ENCODE measurements at regions not wholly inside any gene's neighbourhood (a gene's known extent, or its start where the extent isn't known, plus 50 kb on each side); places are given as distances from the start of the nearest gene placed in this dataset.

GRCh38 chr21:28086861-28087581 is 905.7 kb downstream of the LTN1 start:
- H3K27me3 ChIP-seq (ENCODE audit: insufficient read depth in 3 of 3, low read length in 2 of 3), result no peaks in the 10 kb centered on the region
- no peak for TF ChIP-seq CTCF (IDR thresholded peaks at IDR 0.05)
- no peak overlapping the region for H3K4me3 ChIP-seq
- H3K27ac ChIP-seq, result no peak overlapping the region
- no peaks in the 10 kb centered on the region for H3K9me3 ChIP-seq
- intact Hi-C loops (cut with DNase I), result no loop called here
- DNase-seq (no peak), ATAC-seq (no peak)
- 95 to 97% (median 96%) methylated on average over 6 of the region's 6 CpGs for WGBS, 3 donors
- no peaks in the 10 kb centered on the region for H3K36me3 ChIP-seq (ENCODE audit: insufficient read depth in 1 of 2, low read depth in 1 of 2)
- no peaks in the 10 kb centered on the region for H3K4me1 ChIP-seq

- 58 to 76% (median 67%) methylated on average over 2 of the region's 2 CpGs for WGBS, 3 donors
- intact Hi-C loops (cut with DNase I), result no loop called here
- Histone ChIP-seq H3K27me3 (ENCODE audit: insufficient read depth in 3 of 3, low read length in 2 of 3) (no peaks in the 10 kb centered on the region), H3K36me3 (ENCODE audit: insufficient read depth in 1 of 2, low read depth in 1 of 2) (no peaks in the 10 kb centered on the region), H3K4me1 (no peaks in the 10 kb centered on the region), H3K9me3 (no peaks in the 10 kb centered on the region), H3K4me3 (no peak overlapping the region), H3K27ac (no peak overlapping the region)
- TF ChIP-seq CTCF (IDR thresholded peaks at IDR 0.05), result no peak
- ATAC-seq (no peak), DNase-seq (no peak)
These were observed 907.7 kb downstream of the LTN1 start for GRCh38 chr21:28084951-28085350.

- 95 to 97% (median 97%) methylated on average over 3 of the region's 3 CpGs for WGBS, 3 donors
- no peak overlapping the region for H3K27ac ChIP-seq
- no peak for DNase-seq
- no peak for TF ChIP-seq CTCF (IDR thresholded peaks at IDR 0.05)
- no peaks in the 10 kb centered on the region for H3K27me3 ChIP-seq (ENCODE audit: insufficient read depth in 3 of 3, low read length in 2 of 3)
- intact Hi-C loops (cut with DNase I), result no loop called here
- no peak for ATAC-seq
- H3K36me3 ChIP-seq (ENCODE audit: insufficient read depth in 1 of 2, low read depth in 1 of 2), result no peaks in the 10 kb centered on the region
- H3K9me3 ChIP-seq, result no peaks in the 10 kb centered on the region
- H3K4me1 ChIP-seq, result no peaks in the 10 kb centered on the region
- H3K4me3 ChIP-seq, result no peak overlapping the region
These were observed 909.3 kb downstream of the LTN1 start for GRCh38 chr21:28083350-28083749.

GRCh38 chr21:28078126-28078525 is 914.6 kb downstream of the LTN1 start:
- ATAC-seq (no peak), DNase-seq (no peak)
- WGBS, 3 donors, result 98 to 100% (median 99%) methylated on average over 2 of the region's 2 CpGs
- intact Hi-C loops (cut with DNase I), result loop anchor here in 1 of 2 donors (10.0 kb wide), 1 partner anchor 137 kb away; no protein-coding TSS in a partner anchor
- no peaks in the 10 kb centered on the region for H3K36me3 ChIP-seq (ENCODE audit: insufficient read depth in 1 of 2, low read depth in 1 of 2)
- H3K27me3 ChIP-seq (ENCODE audit: insufficient read depth in 3 of 3, low read length in 2 of 3), result no peaks in the 10 kb centered on the region
- no peak overlapping the region for H3K4me3 ChIP-seq
- TF ChIP-seq CTCF (IDR thresholded peaks at IDR 0.05), result no peak
- H3K4me1 ChIP-seq, result peaks cover 4% of the 10 kb centered on the region
- H3K9me3 ChIP-seq, result no peaks in the 10 kb centered on the region
- no peak overlapping the region for H3K27ac ChIP-seq

- Histone ChIP-seq H3K9me3 (no peaks in the 10 kb centered on the region), H3K27me3 (ENCODE audit: insufficient read depth in 3 of 3, low read length in 2 of 3) (no peaks in the 10 kb centered on the region), H3K36me3 (ENCODE audit: insufficient read depth in 1 of 2, low read depth in 1 of 2) (no peaks in the 10 kb centered on the region), H3K27ac (no peak overlapping the region), H3K4me3 (no peak overlapping the region), H3K4me1 (peaks cover 10% of the 10 kb centered on the region)
- intact Hi-C loops (cut with DNase I), result loop anchor here in 1 of 2 donors (10.0 kb wide), 1 partner anchor 140 kb away; no protein-coding TSS in a partner anchor
- no peak for DNase-seq
- no peak for ATAC-seq
- 5 to 92% (median 59%) methylated on average over 1 of the region's 1 CpG for WGBS, 3 donors
- no peak for TF ChIP-seq CTCF (IDR thresholded peaks at IDR 0.05)
These were observed 918.0 kb downstream of the LTN1 start for GRCh38 chr21:28074676-28075075.

Measured in psoas muscle (tissue), 7 donors.